Stimulated activated naive CD4-positive, alpha-beta T cell (primary cell): ENCODE measurements at regions not wholly inside any gene's neighbourhood (a gene's known extent, or its start where the extent isn't known, plus 50 kb on each side); places are given as distances from the start of the nearest gene placed in this dataset.

Source experiments
- DNase-seq, 6 experiments: peaks; one replicate each; lab custom pipeline; 2025; lab: John Stamatoyannopoulos, UW

DNA sequence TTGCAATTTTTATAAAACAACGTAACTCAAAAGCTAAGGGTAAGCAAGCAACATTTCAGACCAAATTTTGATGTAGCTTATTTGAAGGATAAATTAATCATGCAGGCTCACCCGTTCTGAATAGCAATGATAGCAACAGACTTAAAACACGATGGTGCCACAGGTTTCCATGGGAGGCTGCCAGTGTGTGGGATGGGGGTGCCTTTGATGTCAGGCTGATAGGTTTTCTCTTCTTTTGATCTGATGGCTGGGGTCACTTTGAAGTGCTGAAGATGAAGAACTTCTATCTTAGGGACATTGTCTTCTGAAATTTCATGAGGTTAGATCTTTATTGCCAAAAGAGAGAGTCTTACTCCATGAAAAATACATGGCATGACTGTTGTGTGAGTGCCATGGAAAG, 206.8 kb downstream of the LPIN1 start:
- DNase-seq: peak in 1 of 6 experiments; percentile 19

DNA sequence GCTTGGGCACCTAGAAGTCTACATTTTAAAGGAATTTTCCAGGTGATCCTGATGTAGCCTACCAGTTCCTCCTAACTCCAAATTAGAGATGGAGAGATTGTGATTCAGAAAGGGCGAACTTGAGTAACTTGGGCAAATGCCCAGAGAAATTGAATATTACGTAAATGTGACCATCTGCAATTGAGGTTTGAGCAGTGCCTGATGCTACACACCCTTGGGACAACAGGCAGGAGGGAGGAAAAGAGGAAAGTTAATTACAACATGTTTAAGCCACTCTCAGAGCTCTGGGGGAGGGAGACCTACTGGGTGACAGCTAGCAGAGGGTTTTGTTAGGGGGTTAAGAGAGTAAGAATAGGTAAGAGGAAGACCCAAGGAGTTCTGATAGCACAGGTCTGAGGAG, 208.9 kb downstream of the LPIN1 start:
- DNase-seq: no peak

DNA sequence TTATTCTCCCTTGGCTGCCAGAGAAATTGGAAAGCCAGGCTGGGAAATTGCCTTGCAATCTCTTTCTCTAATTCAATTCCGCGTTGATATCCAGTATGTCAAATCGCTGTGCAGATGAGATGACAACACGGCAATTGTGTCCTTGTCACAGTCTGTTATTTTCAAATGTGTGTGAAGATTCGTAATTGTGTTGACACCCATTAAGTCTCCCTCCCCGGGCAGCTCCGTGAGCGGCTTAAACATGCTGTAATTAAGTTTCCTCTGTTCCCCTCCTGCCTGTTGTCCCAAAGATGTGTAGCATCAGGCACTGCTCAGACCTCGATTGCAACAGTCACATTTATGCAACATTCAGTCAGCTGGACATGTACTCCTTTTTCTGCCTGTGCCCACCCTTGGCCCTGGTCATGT, 209.5 kb downstream of the LPIN1 start:
- DNase-seq: no peak

DNA sequence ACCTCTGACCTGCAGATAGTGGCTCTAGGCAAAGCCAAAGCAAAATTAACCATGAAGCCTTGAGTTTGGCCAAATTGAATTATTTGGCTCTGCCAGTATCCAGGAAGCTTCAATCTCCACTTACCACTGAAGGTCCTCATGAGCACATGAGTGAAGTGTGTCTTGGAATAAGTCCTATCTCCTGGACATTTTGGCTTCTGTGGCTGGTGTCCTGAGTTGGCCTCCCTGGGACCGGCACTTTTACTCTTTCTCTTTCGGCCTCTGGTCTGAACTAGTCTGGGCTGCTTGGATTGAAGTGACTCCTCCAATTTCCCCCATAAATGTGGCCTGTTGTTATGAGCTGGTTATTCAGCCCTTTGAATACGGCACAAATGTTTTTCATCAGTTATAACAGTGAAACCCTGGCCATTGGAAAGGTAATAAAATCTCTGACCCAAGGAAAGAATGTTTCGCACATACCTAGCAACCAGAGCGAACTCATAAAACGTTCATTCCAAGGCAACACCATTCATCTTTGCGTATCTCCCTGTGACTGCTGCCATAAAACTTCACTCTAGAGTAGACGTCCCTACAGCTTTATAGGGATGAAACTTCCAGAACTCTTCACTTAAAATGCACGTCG, 216.4 kb downstream of the LPIN1 start:
- DNase-seq: no peak

DNA sequence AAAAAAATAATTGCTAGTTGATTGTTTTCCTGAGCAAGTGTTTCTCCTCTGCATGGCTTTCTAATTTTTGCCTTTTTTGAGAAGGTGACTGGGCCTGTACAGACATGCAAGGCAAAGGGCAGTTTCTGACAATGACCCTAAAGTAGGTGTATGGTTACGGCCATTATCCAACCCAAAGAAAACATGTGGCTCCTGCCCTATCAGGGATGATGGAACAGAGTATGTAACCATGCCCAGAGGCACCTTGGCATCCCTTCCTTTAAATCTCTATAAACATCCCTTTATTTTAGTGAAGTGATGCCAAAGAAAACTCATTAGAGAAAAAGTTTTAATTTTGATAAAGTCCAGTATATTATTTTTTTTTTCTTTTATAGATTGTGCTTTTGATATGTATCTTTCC, 217.5 kb downstream of the LPIN1 start:
- DNase-seq: no peak

DNA sequence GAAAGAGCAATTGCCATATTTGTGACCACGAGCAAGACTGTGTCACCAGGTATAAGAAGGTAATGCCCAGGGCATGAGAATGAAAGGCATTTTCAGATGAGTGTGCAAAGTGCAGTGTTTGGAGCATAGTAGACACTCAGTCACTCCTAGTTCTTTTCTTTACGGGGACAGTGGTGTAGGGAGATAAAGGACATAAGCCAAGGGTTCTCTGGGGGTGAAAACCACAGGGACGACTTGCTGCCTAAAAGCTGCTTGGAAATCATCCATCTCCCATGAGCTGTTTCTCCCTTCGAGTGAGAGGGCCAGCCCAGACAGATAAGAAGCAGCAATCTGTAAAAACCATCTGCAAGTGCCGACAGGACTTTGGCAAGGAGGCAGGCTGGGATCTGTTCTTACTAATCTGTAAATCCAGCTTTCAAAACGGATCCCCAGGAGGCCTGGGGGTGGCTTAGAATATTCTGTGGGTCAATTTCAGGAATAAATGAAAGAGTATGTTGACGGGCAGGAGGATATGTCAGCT, 221.6 kb downstream of the LPIN1 start:
- no peak for DNase-seq

DNA sequence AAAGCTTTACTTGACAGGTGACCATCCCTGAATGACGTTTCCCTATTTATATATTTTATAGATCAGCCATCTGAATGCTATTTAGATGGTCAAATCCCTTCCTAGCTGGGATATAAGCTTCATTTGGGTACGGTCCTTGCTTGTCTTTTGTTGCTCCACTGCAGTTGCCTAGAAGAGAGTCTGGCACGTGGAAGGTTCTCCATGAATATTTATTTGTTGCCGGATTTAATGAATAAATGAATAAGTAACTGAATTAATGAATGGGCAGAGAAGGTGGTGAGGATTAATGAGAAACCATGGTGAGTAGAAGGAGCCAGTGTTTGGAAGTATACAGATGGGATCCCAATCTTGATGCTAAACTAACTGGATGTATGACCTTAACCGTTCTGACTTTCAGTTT, 222.1 kb downstream of the LPIN1 start:
- no peak for DNase-seq

DNA sequence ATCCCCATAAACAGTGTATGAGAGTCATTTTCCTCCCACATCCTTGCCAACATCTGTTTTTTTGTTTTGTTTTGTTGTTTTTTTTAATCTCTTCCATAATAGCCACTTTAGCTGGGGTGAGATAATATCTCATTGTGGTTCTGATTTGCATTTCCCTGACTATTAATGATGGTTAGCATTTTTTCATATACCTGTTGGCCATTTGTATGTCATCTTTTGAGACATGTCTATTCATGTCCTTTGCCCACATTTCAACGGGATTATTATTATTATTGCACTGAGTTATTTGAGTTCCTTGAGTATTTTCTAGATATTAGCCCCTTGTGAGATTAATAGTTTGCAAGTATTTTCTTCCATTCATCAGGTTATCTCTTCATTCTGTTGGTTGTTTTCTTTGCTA, 223.3 kb downstream of the LPIN1 start:
- DNase-seq: no peak

DNA sequence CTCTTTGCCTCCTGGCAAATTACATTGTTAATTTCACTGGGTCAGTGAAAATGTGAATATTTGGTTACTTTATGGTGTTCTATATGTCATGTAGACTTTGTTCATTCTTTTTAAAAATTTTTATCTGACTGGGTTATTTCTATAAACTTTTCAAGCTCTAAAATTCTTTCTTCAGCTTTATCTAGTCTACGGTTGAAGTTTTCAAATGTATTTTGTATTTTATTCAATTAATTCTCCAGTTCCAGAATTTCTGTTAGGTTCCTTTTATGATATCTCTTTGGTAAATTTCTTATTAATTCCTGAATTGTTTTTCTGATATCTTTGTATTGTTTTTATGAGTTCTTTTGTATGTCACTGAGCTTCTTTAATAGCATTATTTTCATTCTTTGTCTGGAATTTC, 228.1 kb downstream of the LPIN1 start:
- no peak for DNase-seq

DNA sequence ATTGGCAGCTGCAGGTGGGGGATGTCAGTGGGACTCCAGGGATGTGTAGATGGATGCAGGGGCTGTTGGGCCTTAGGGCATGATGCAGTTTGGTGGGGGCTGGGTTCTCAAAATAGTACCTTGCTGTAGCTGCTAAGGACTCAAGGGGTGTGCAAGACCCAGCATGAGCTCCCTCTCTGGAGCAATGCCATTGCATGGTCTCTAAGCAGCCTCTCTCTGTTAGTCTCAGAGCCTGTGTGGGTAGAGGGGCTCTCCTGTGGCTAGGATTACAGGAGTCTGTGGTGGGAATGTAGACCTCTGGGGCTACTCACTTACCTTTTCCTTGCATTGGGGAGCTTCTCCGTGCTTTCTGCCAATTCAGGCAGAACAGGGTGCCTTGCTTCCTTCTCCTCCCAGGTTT, 228.9 kb downstream of the LPIN1 start:
- no peak for DNase-seq

DNA sequence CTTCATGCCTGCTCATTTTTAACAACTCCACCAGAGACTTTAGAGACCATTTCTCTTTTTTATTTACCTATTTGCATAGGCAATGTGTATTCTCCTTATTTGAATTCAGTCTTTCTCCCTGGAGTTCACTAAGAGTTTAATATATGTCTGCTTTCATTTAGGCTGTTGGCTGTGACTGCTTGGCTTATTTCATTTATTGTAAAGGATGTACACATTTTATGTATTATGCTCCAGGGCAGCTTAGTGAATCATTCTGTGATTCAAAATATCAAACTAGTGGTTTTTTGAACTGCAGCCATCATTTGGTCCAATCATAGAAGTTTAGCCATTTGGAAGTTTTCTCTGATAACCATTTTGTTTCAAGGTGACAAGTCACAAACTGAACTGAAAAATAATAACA, 229.6 kb downstream of the LPIN1 start:
- no peak for DNase-seq

DNA sequence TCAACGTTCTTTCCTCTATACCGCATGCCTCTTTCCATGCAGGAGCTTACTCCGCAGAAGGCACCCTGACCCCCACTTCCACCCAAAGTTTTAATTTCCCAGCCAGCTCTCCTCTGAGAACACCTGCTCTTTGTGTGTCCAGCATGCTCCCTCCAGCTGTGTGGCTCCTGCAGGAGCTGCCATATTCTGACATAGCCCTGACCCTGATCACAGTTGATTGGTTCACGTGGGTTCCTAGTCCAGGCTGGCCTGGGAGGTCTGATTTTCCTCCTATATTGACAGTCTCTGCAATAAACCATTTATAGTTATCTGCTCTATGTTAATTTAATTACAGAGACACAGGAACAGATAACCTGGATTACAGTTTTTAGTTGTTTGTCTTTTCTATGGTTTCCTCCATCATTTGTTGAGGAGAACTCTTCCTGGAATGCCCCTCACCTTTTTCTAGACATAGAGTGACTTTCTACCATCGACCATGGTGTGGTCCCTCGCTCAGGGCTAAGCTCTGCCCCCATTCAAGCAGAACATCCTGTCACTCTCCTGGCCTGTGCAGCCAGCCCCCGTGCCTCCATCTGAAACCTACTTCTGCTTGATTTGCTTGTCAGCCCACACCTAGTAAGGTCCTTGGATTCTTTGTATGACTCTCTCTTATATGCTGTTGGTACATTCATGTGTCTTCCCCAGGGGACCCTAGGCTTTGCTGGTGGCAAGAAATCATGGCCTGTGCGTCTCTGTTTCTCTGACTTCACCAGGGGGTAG, 231.5 kb downstream of the LPIN1 start:
- DNase-seq: no peak

DNA sequence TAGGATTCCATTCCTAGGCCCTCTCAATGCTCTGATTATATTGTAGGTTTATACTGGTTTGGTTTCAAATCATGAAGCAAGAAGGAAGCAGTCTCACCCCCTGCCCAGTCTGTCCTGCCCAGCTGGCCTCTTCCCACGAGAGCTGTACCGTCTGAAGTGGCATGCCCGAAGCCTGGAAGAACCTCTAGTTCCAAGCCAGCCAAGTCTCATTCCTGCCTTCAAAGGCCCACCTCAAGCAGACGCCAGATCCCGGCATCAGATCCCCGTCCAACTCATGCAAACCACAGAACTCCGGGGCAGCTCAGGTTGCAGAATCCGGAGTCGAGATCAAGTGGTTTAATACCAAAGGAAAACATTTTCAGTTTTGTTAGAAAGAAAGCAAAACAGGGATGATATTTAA, 234.4 kb downstream of the LPIN1 start:
- no peak for DNase-seq

DNA sequence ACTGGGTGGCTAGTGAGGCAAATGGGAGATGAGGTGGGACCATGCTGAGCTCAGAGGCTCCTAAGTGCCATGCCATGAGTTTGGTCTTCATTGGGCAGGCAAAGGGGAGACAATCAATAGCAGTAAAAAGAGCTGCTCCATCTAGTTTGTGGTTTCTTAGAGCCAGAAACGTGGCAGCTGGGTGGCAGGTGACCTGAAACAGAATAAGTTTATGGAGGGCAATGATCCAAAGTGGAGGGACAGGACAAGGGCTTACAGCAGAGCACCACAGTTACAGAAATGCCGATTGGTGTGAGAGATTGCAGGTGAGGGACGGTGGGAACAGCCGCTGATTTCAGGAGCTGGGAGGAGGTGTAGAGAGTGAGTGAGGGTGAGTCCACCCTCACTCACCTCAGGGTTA, 237.0 kb downstream of the LPIN1 start:
- no peak for DNase-seq

DNA sequence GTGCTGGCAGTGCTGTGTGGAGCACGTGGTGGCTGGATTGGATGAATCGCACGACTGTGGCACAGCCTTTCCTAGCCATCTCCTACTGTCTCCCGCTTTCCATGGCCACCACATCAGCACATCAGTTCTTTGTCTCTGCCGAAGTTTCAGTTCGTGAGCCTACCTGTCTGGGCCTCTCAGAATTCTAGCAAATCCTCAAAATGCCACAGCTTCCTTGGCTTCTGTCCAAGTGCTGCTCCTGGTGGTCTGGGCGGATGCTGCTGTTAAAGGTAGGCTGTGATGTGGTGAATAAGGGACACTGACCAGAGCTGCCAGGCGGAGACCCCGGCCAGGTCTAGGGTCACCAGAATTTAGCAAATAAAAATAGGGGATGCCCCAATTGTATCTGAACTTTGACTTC, 237.4 kb downstream of the LPIN1 start:
- DNase-seq: no peak

DNA sequence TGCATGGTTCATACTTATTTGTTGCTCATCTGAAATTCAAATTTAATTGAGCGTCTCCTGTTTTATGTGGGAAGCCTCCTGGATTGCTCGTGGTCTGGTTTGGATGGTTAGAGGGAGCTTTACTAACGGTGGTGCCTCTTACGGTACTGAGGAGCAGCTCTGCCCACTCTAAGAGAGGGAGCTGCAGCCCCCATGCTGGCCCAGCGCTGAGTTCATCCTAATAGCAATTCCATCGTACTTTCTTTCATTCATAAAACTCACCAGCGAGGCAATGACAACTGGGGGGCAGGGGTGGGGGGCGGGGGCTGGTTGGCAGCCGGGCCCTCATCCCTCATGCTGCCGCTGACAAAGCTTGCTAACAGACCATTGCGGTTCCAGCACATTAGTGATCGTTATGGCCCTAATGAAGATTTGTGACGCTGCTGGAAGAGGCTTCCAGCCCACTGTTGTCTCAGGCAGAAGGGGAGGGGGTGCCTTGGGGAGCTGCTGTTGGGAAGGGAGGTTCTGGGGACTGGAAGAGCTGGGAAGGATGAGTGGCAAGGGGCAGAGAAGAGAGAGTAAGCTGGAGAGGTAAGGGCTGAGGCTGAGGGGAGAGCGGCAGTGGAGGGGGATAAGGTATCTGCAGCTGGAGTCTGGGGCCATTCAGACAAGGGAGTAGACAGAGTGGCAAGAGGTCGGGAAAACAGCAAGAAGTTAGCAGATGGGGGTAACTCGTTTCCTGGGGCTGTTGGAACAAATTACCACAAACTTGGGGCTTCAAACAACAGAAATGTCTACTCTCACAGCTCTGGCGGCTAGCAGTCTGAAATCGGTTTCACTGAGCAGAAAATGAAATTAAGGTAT, 238.1 kb downstream of the LPIN1 start:
- no peak for DNase-seq

DNA sequence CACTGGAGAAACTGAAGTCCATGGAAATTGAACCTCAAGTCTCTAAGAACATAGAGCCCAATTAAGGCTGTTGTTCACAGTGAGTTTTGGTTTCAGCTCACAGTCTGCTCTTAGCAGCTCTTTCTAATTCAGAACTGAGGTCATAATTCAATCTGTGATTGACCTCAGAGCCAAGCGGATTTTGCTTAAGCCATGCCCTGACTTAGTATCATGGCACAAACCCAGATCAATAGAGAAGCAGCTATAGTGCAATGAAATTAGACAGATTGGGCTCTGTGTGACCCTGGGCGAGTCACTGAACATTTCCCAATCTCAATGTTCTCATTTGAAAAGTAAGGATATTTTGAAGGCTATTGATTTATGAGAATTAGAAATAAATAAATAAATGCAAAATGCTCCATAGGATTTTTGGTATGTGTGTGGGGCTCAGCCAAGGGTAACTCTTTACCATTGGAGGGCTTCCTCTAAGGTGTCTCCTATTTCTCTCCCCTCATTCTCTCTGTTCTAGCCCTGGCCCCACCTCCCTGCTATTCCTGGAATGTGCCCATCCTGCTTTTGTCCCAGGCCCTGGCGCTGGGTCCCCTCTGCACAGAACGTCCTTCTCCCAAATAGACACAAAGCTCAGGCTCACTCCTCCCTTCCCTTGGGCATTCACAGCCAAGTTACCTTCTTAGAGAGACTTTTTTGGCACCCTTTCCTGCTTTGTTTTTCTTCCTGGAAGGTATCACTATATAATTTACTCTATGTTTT, 239.6 kb downstream of the LPIN1 start:
- no peak for DNase-seq

DNA sequence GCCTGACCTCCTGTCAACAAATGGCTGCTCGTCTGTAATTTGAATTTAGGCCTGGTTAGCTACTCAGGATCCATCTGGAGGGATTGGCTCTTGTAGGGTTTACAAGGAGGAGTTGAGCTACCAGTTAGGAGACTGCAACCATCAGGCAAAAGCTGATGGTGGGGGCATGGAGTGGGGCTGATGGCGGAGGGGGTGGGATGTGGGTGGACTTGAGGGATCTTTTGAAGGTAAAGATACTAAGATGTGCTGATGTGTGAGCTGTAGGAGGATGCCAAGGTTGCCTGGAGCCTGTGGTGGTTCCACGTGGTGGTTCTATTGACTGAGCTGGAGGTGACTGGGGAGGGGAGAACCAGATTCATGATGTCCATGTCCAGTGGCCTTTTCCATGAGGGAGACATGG, 240.7 kb downstream of the LPIN1 start:
- DNase-seq: no peak

DNA sequence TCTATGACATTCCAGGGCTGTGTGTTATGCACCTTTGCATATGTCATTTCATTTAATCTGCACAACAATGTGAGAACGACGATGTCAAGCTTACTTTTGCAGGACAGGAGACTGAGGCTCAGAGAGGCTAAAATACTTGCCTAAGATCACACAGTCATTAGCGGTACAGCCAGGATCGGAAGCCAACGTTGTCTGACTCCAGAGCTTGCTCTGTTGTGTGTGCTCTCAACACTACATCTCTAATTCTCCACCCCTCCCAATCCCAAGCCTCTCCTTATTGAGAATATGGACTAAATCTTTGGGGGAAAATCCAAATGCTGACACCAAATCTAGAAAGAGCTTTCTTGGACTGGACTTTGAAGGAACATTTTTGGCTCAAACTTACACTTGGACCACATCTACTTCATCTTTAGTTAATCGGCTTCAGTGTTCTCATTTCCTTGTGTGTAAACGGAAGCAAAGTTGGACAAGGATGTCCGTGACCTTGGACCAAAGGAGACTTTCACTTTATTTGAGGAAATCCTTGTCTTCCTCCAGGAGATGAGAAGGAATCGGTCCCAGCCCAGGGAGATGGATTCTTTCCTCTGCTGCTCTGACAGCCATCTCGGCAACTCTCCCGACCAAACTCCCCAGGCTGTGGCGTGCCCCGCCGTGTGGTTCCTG, 242.4 kb downstream of the LPIN1 start:
- no peak for DNase-seq

DNA sequence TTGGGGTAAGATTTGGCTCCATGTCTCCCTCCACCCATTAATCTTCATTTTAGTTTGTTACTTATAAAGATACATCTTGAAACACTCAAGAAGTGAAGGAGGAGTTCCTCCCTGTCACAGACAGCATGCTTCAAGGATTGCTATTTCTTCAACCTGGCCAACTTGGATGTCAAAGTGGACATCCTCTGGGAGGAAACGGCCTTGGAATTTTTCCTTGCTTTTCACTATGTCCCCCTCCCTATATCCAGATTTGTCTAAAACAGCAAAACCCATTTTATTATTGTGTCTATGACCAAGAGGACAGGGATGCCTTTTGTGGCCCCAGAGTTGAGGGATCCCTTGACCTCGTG, 242.9 kb downstream of the LPIN1 start:
- DNase-seq: no peak

DNA sequence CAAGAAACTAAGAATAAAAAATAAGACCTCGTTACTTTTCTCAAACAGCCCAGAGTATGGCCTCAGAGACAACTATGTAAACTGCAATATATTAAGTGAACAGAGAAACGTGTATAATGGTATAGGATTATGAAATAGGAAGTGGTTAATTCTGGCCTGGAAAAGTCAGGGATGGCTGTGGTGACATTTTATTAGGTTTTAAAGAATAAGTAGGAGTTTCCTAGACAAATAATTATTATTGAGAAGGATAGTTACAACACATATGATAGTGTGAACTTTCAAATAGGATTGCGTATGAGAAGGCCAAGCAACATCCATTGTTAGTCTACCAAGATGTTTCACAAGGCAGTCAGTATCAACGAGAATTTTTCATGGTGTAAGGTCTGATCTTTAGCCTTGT, 244.1 kb downstream of the LPIN1 start:
- no peak for DNase-seq

DNA sequence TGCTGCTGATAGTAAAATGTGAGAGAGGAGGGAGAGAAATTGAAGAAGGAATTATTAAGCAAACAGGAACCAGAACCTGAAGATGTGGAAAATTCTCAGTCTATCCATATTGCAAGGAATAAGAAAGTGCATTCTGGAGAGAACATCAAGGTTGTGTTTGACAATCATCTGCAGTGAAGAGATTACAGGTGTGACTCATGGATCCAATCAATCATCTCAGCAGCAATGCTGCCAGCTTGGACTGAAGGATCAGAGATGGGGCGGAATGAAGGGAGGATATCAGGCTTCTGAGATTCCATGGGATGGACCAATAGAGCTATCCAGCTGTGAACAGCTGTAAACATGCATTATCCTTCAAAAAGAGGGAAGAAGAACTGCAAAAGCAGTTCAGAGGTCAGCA, 247.3 kb downstream of the LPIN1 start:
- DNase-seq: no peak
